Activated naive CD4-positive, alpha-beta T cell treated with anti-CD3 and anti-CD28 coated beads, Interleukin-2, amount 10 ng/mL, durations not matched to agents 7 days and 5 days (primary cell): ENCODE measurements at regions not wholly inside any gene's neighbourhood (a gene's known extent, or its start where the extent isn't known, plus 50 kb on each side); places are given as distances from the start of the nearest gene placed in this dataset.
"Not testable (repeated sequence)": the region's sequence is repeated elsewhere in the genome, so short reads cannot be mapped to it uniquely, and the experiment has no call there.

Source experiments
- CTCF ChIA-PET: fragments of 350-600 bp; sonication (Branson Sonifier 250); formaldehyde crosslinking; loops from one replicate; lab custom pipeline; 2021; ENCODE audit warnings: antibody characterized with exemption; lab: Charles Lee
- DNase-seq: peaks from one replicate; pipeline ENCODE4 v3.0.0-alpha.2; 2020
- H3K27ac Mint-ChIP-seq: one replicate; pipeline ENCODE4 v1.8.0; 2021; ENCODE audit warnings: mild to moderate bottlenecking, moderate library complexity, mixed read lengths
- H3K27me3 Mint-ChIP-seq: one replicate; pipeline ENCODE4 v1.8.0; 2021; ENCODE audit warnings: mild to moderate bottlenecking, mixed read lengths
- H3K36me3 Mint-ChIP-seq: one replicate; pipeline ENCODE4 v1.8.0; 2021; ENCODE audit warnings: mixed read lengths
- H3K4me1 Mint-ChIP-seq: one replicate; pipeline ENCODE4 v1.8.0; 2021; ENCODE audit warnings: mixed read lengths
- H3K4me3 Mint-ChIP-seq: one replicate; pipeline ENCODE4 v1.8.0; 2021; ENCODE audit warnings: mild to moderate bottlenecking, moderate library complexity, mixed read lengths
- H3K9me3 Mint-ChIP-seq: one replicate; pipeline ENCODE4 v1.8.0; 2021; ENCODE audit warnings: mixed read lengths

DNA sequence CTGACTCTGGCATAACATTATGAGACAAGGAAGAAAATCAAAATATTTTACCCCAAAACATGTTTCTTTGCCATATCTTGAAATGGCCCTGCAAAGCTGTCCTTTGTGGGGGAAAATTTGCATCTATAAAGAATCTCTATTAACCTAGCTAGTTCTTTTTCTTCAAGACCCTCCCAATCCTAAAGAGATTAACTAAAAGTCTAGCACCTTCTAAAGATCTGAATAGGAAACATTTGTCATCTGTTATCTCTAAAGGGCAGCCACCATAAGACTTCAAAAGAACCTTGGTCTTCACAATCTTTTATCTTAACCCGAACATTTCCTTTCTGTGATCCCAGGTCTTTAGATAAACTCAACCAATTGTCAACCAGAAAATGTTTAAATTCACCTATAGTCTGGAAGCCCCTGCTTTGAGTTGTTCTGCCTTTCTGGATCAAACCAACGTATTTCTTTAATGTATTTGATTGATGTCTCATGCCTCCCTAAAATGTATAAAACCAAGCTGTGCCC is 196.9 kb upstream of the ARL4C start:
- H3K27me3 Mint-ChIP-seq, H3K4me1 Mint-ChIP-seq, CTCF ChIA-PET, H3K4me3 Mint-ChIP-seq, DNase-seq, H3K36me3 Mint-ChIP-seq, H3K27ac Mint-ChIP-seq: not testable (repeated sequence)
- H3K9me3 Mint-ChIP-seq = peaks cover 16% of the 10 kb centered on the region

DNA sequence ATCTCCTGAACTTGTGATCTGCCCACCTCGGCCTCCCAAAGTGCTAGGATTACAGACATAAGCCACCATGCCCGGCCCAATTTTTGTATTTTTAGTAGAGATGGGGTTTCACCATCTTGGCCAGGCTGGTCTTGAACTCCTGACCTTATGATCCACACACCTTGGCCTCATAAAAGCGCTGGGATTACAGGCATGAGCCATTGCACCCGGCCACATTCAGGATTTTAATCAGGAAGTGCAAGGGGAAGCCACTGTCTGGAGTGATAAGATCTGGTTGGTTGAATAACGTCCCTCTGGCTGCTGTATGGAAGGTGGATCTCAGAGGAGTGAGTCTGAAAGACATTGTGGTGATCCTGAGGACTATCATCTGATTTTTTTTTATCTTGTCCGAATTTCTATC is 196.3 kb upstream of the ARL4C start:
- H3K27me3 Mint-ChIP-seq, CTCF ChIA-PET, H3K4me1 Mint-ChIP-seq, DNase-seq, H3K27ac Mint-ChIP-seq, H3K36me3 Mint-ChIP-seq, H3K4me3 Mint-ChIP-seq: not testable (repeated sequence)
- H3K9me3 Mint-ChIP-seq = peaks cover 16% of the 10 kb centered on the region

- DNase-seq = no peak
- H3K27me3 Mint-ChIP-seq = peaks cover 6% of the 10 kb centered on the region
- H3K4me1 Mint-ChIP-seq = no peaks in the 10 kb centered on the region
- CTCF ChIA-PET = interaction anchor here (0.6 kb wide), 1 partner anchor 18 kb away, joined by 3 read pairs; no protein-coding TSS in a partner anchor
- no peak overlapping the region for H3K4me3 Mint-ChIP-seq
- H3K36me3 Mint-ChIP-seq = peaks cover 2% of the 10 kb centered on the region
- no peak overlapping the region for H3K27ac Mint-ChIP-seq
- H3K9me3 Mint-ChIP-seq = peaks cover 9% of the 10 kb centered on the region
Measured at GRCh38 chr2:234691968-234692955, 195.4 kb upstream of the ARL4C start.

GRCh38 chr2:234691214-234691575 is 194.3 kb upstream of the ARL4C start:
- no peaks in the 10 kb centered on the region for H3K4me1 Mint-ChIP-seq
- no peak overlapping the region for H3K27ac Mint-ChIP-seq
- CTCF ChIA-PET = no interaction called here
- peaks cover 5% of the 10 kb centered on the region for H3K9me3 Mint-ChIP-seq
- H3K4me3 Mint-ChIP-seq = no peak overlapping the region
- peaks cover 9% of the 10 kb centered on the region for H3K27me3 Mint-ChIP-seq
- peaks cover 2% of the 10 kb centered on the region for H3K36me3 Mint-ChIP-seq
- no peak for DNase-seq

GRCh38 chr2:234690569-234691213 is 193.8 kb upstream of the ARL4C start:
- no peak for DNase-seq
- CTCF ChIA-PET = no interaction called here
- Mint-ChIP-seq H3K4me3 (no peak overlapping the region), H3K27me3 (peaks cover 9% of the 10 kb centered on the region), H3K4me1 (no peaks in the 10 kb centered on the region), H3K27ac (no peak overlapping the region), H3K36me3 (no peaks in the 10 kb centered on the region), H3K9me3 (peaks cover under 1% of the 10 kb centered on the region)

DNA sequence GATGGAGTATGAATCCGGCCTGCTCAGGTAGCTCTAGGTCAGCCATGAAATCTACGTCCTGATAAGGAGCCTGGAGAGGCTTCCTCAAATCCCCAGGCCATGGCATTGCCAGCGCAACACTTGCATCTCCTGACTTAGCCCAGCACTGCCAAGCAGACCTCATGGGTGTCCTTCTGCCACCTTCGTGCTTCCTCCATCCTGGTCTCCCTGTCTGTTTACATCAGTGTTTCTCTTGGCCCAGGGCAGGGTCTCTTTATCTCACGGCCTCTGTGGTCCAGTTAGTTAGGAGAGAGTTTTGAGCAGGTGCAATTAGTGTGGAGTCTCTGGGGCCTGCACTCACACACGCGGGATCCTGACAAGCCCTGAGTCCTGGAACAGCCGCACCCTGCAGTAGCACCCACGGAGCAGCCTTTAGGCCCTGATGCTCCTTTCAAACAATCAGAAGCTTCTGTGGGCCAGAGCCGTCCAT is 193.1 kb upstream of the ARL4C start:
- no peak overlapping the region for H3K27ac Mint-ChIP-seq
- no peaks in the 10 kb centered on the region for H3K9me3 Mint-ChIP-seq
- DNase-seq = no peak
- no peaks in the 10 kb centered on the region for H3K4me1 Mint-ChIP-seq
- H3K27me3 Mint-ChIP-seq = peaks cover 9% of the 10 kb centered on the region
- CTCF ChIA-PET = no interaction called here
- no peak overlapping the region for H3K4me3 Mint-ChIP-seq
- H3K36me3 Mint-ChIP-seq = no peaks in the 10 kb centered on the region

GRCh38 chr2:234687718-234688475 is 191.0 kb upstream of the ARL4C start:
- no peaks in the 10 kb centered on the region for H3K4me1 Mint-ChIP-seq
- H3K9me3 Mint-ChIP-seq = no peaks in the 10 kb centered on the region
- H3K27me3 Mint-ChIP-seq = peaks cover 3% of the 10 kb centered on the region
- H3K4me3 Mint-ChIP-seq = no peak overlapping the region
- H3K27ac Mint-ChIP-seq = no peak overlapping the region
- CTCF ChIA-PET = interaction anchor here (0.5 kb wide), 1 partner anchor 668 kb away, joined by 3 read pairs; no protein-coding TSS in a partner anchor
- DNase-seq = no peak
- H3K36me3 Mint-ChIP-seq = no peaks in the 10 kb centered on the region

DNA sequence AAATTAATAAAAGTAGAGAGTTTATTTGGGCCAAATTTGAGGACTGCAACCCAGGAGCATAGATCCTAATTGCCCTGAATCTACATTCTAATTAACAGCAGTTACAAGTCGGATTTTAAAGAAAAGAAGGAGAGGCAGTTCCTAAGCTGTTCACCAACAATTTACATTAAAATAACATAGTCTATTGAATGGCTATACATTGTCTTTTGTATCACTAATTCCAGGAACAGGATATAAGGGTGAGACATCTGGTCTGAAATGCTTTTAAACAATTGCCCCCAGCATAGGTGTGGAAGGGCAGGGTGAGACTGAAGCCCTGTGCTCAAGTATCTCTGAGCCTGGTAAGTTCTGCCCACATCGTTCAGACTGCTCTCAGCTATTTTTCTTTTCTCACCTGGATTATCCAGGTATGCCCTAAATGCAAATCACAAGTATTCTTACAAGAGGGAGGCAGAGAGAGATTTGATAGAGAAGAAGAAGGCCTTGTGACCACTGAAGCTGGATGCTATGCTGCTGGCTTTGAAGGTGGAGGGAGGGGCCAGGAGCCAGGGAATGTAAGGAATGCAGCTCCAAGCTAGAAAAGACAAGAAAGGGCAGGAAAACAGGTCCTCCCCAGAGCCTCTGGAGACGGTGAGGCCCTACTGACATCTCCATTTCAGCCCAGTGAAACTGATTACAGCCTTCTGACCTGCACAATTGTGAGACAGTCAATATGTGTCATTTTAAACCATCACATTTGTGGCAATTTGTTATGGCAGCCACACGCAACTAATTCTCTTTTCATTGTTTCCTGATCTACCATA is 189.4 kb upstream of the ARL4C start:
- H3K27ac Mint-ChIP-seq = no peak overlapping the region
- H3K4me3 Mint-ChIP-seq = no peak overlapping the region
- H3K27me3 Mint-ChIP-seq = peaks cover 3% of the 10 kb centered on the region
- no peak for DNase-seq
- H3K4me1 Mint-ChIP-seq = no peaks in the 10 kb centered on the region
- H3K9me3 Mint-ChIP-seq = no peaks in the 10 kb centered on the region
- CTCF ChIA-PET = no interaction called here
- H3K36me3 Mint-ChIP-seq = no peaks in the 10 kb centered on the region

- Mint-ChIP-seq H3K9me3 (no peaks in the 10 kb centered on the region), H3K27ac (no peak overlapping the region), H3K27me3 (peaks cover 3% of the 10 kb centered on the region), H3K4me3 (no peak overlapping the region), H3K4me1 (no peaks in the 10 kb centered on the region), H3K36me3 (no peaks in the 10 kb centered on the region)
- CTCF ChIA-PET = no interaction called here
- DNase-seq = no peak
Measured at GRCh38 chr2:234684466-234684865, 187.6 kb upstream of the ARL4C start.

DNA sequence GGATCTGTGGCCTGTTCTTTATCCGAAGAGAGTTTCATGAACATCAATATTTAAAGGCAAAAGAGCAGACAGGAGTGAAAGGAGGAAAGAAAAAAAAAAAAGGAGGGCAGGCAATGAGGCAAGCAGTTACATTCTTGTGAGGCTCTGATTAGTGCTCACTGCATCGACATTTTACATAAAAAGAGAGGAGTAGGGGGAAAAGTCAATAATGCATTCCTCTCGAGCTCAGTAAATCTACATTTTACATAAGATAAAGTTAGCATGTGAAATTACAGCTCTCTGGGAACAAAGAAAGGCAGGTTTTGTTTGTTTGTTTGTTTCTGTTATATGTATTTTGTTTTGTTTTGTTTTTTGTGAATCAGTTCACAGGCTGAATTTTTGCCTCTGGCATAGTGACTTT is 187.1 kb upstream of the ARL4C start:
- no peak for DNase-seq
- H3K4me1 Mint-ChIP-seq = no peaks in the 10 kb centered on the region
- H3K36me3 Mint-ChIP-seq = no peaks in the 10 kb centered on the region
- no peak overlapping the region for H3K27ac Mint-ChIP-seq
- no peak overlapping the region for H3K4me3 Mint-ChIP-seq
- CTCF ChIA-PET = no interaction called here
- peaks cover 3% of the 10 kb centered on the region for H3K27me3 Mint-ChIP-seq
- H3K9me3 Mint-ChIP-seq = no peaks in the 10 kb centered on the region

- H3K36me3 Mint-ChIP-seq = no peaks in the 10 kb centered on the region
- no peak overlapping the region for H3K4me3 Mint-ChIP-seq
- peaks cover 3% of the 10 kb centered on the region for H3K27me3 Mint-ChIP-seq
- H3K9me3 Mint-ChIP-seq = no peaks in the 10 kb centered on the region
- DNase-seq = no peak
- no peak overlapping the region for H3K27ac Mint-ChIP-seq
- no peaks in the 10 kb centered on the region for H3K4me1 Mint-ChIP-seq
- CTCF ChIA-PET = no interaction called here
Measured at GRCh38 chr2:234682492-234683228, 185.8 kb upstream of the ARL4C start.

DNA sequence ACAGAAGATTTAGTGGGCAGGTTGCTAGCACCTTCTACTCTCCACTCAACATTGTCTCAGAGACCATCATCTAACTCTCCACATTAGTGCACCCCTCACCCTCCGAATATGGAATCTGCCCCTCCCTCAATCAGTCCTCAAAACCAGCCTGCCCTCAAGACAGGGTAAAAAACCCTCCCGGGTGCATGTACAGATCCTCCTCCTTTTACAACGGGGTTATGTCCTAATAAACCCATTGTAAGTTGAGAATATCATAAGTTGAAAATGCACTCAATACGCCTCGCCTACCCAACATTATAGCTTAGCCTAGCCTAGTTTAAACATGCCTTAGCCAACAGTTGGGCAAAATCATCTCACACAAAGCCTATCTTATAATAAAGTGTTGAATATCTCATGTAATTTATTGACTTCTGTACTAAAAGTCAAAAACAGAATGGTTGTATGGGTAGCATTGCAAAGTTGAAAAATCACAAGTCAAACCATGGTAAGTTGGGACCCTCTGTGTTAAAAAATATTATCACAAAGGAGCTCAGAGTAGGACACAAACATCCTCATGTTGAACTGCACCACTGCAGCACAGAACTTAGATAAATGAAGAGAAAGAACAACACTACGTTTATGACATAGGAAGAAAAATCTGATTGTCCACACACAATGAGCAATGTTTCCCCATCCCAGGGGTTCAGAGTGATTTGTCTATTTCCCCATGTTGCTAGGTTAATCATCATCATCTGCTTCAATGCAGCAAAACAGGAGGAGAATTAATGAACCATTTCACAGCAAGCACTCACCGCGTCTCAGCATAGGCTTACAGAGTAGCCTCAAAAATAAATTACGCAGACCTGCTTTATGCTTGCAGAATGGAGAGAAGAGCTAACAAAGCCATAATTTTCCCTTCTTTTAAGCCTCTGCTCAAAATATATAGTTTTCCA is 184.1 kb upstream of the ARL4C start:
- Mint-ChIP-seq H3K27ac (no peak overlapping the region), H3K4me3 (no peak overlapping the region), H3K27me3 (no peaks in the 10 kb centered on the region), H3K36me3 (no peaks in the 10 kb centered on the region), H3K9me3 (no peaks in the 10 kb centered on the region), H3K4me1 (no peaks in the 10 kb centered on the region)
- CTCF ChIA-PET = interaction anchor here (0.6 kb wide), 1 partner anchor 1346 kb away, joined by 3 read pairs; no protein-coding TSS in a partner anchor
- no peak for DNase-seq
